IPS-18a (cell line): ENCODE measurements at regions not wholly inside any gene's neighbourhood (a gene's known extent, or its start where the extent isn't known, plus 50 kb on each side); places are given as distances from the start of the nearest gene placed in this dataset.
"Not testable (repeated sequence)": the region's sequence is repeated elsewhere in the genome, so short reads cannot be mapped to it uniquely, and the experiment has no call there.

Experiments used
- H3K27ac ChIP-seq: one replicate; pipeline ENCODE4 v1.5.1; 2013; ENCODE audit warnings: low read length
- H3K27me3 ChIP-seq: one replicate; pipeline ENCODE4 v1.6.1; 2013; ENCODE audit warnings: mild to moderate bottlenecking, low read length; ENCODE audit not compliant: control insufficient read depth, insufficient read depth
- H3K36me3 ChIP-seq: one replicate; pipeline ENCODE4 v1.6.1; 2013; ENCODE audit warnings: low read depth, low read length; ENCODE audit not compliant: control insufficient read depth
- H3K4me1 ChIP-seq: one replicate; pipeline ENCODE4 v1.6.1; 2013; ENCODE audit warnings: low read depth, low read length; ENCODE audit not compliant: control insufficient read depth
- H3K4me3 ChIP-seq: one replicate; pipeline ENCODE4 v1.5.1; 2013; ENCODE audit warnings: low read length
- H3K9ac ChIP-seq: one replicate; pipeline ENCODE4 v1.6.1; 2013; ENCODE audit warnings: mild to moderate bottlenecking, low read length, moderate library complexity
- H3K9me3 ChIP-seq: one replicate; pipeline ENCODE4 v1.6.1; 2013; ENCODE audit warnings: low read depth, low read length; ENCODE audit not compliant: control insufficient read depth

GRCh38 chr10:60525716-60526585, 136.3 kb upstream of the ANK3 start:
- Histone ChIP-seq H3K9me3 (peaks cover 5% of the 10 kb centered on the region), H3K27me3 (no peaks in the 10 kb centered on the region), H3K36me3 (no peaks in the 10 kb centered on the region), H3K9ac (no peak overlapping the region), H3K4me3 (no peak overlapping the region), H3K4me1 (peaks cover 17% of the 10 kb centered on the region), H3K27ac (no peak overlapping the region)

GRCh38 chr10:60524541-60524940, 134.9 kb upstream of the ANK3 start:
- peaks cover 23% of the 10 kb centered on the region for H3K4me1 ChIP-seq
- no peaks in the 10 kb centered on the region for H3K36me3 ChIP-seq
- H3K4me3 ChIP-seq, result no peak overlapping the region
- H3K9ac ChIP-seq, result no peak overlapping the region
- no peaks in the 10 kb centered on the region for H3K27me3 ChIP-seq
- no peak overlapping the region for H3K27ac ChIP-seq
- H3K9me3 ChIP-seq, result peaks cover 5% of the 10 kb centered on the region

GRCh38 chr10:60523371-60523770, 133.7 kb upstream of the ANK3 start:
- H3K36me3 ChIP-seq, H3K9me3 ChIP-seq, H3K27ac ChIP-seq, H3K27me3 ChIP-seq, H3K9ac ChIP-seq, H3K4me3 ChIP-seq: not testable (repeated sequence)
- H3K4me1 ChIP-seq, result peaks cover 23% of the 10 kb centered on the region

- Histone ChIP-seq H3K36me3 (no peaks in the 10 kb centered on the region), H3K9ac (no peak overlapping the region), H3K4me3 (no peak overlapping the region)
Measured at GRCh38 chr10:60522617-60523016, 132.9 kb upstream of the ANK3 start.

GRCh38 chr10:60521974-60522405, 132.3 kb upstream of the ANK3 start:
- Histone ChIP-seq H3K27ac (peak overlapping the region; percentile 32), H3K27me3 (no peaks in the 10 kb centered on the region), H3K36me3 (no peaks in the 10 kb centered on the region), H3K4me3 (no peak overlapping the region), H3K9me3 (peaks cover 5% of the 10 kb centered on the region), H3K9ac (no peak overlapping the region), H3K4me1 (peaks cover 23% of the 10 kb centered on the region)

More at GRCh38 chr10:60522617-60523016, 132.9 kb upstream of the ANK3 start:
- H3K27me3 ChIP-seq, result no peaks in the 10 kb centered on the region
- peaks cover 5% of the 10 kb centered on the region for H3K9me3 ChIP-seq
- H3K27ac ChIP-seq, result no peak overlapping the region
- H3K4me1 ChIP-seq, result peaks cover 23% of the 10 kb centered on the region

GRCh38 chr10:60518745-60519144, 129.1 kb upstream of the ANK3 start:
- no peak overlapping the region for H3K27ac ChIP-seq
- peaks cover under 1% of the 10 kb centered on the region for H3K9me3 ChIP-seq
- no peaks in the 10 kb centered on the region for H3K36me3 ChIP-seq
- H3K4me3 ChIP-seq, result no peak overlapping the region
- H3K9ac ChIP-seq, result no peak overlapping the region
- peaks cover 30% of the 10 kb centered on the region for H3K4me1 ChIP-seq
- no peaks in the 10 kb centered on the region for H3K27me3 ChIP-seq

GRCh38 chr10:60517805-60518204, 128.1 kb upstream of the ANK3 start:
- Histone ChIP-seq H3K27me3 (no peaks in the 10 kb centered on the region), H3K27ac (no peak overlapping the region), H3K9ac (no peak overlapping the region), H3K4me1 (peaks cover 30% of the 10 kb centered on the region), H3K4me3 (no peak overlapping the region), H3K36me3 (no peaks in the 10 kb centered on the region), H3K9me3 (no peaks in the 10 kb centered on the region)

GRCh38 chr10:60513281-60513680, 123.6 kb upstream of the ANK3 start:
- H3K36me3 ChIP-seq, result no peaks in the 10 kb centered on the region
- H3K27me3 ChIP-seq, result no peaks in the 10 kb centered on the region
- no peak overlapping the region for H3K27ac ChIP-seq
- peaks cover 15% of the 10 kb centered on the region for H3K4me1 ChIP-seq
- no peak overlapping the region for H3K4me3 ChIP-seq
- H3K9me3 ChIP-seq, result no peaks in the 10 kb centered on the region
- H3K9ac ChIP-seq, result no peak overlapping the region

GRCh38 chr10:60511477-60512229, 122.0 kb upstream of the ANK3 start:
- Histone ChIP-seq H3K36me3 (no peaks in the 10 kb centered on the region), H3K4me3 (no peak overlapping the region), H3K9me3 (no peaks in the 10 kb centered on the region), H3K27ac (peak overlapping the region; percentile 37), H3K27me3 (no peaks in the 10 kb centered on the region), H3K4me1 (peaks cover 15% of the 10 kb centered on the region), H3K9ac (no peak overlapping the region)

- H3K4me1 ChIP-seq, result peaks cover 8% of the 10 kb centered on the region
- H3K9me3 ChIP-seq, result no peaks in the 10 kb centered on the region
- no peak overlapping the region for H3K4me3 ChIP-seq
- no peaks in the 10 kb centered on the region for H3K27me3 ChIP-seq
- no peaks in the 10 kb centered on the region for H3K36me3 ChIP-seq
- H3K27ac ChIP-seq, result no peak overlapping the region
- no peak overlapping the region for H3K9ac ChIP-seq
Measured at GRCh38 chr10:60508831-60509230, 119.2 kb upstream of the ANK3 start.

GRCh38 chr10:60508037-60508436, 118.4 kb upstream of the ANK3 start:
- H3K9ac ChIP-seq, result no peak overlapping the region
- H3K36me3 ChIP-seq, result no peaks in the 10 kb centered on the region
- H3K4me3 ChIP-seq, result no peak overlapping the region
- H3K4me1 ChIP-seq, result peaks cover 8% of the 10 kb centered on the region
- no peaks in the 10 kb centered on the region for H3K9me3 ChIP-seq
- H3K27me3 ChIP-seq, result no peaks in the 10 kb centered on the region
- no peak overlapping the region for H3K27ac ChIP-seq
